GM18511 (cell line): ENCODE measurements at regions not wholly inside any gene's neighbourhood (a gene's known extent, or its start where the extent isn't known, plus 50 kb on each side); places are given as distances from the start of the nearest gene placed in this dataset.

ENCODE experiments used
- ATAC-seq: cut with Tn5 transposase; IDR thresholded peaks from one replicate; pipeline ENCODE4 v1.9.1; 2021; ENCODE audit warnings: mild to moderate bottlenecking, moderate library complexity; ENCODE audit not compliant: unreplicated experiment

- ATAC-seq, result no peak
These were observed 119.7 kb upstream of the RAD23B start for GRCh38 chr9:107163370-107163769.

DNA sequence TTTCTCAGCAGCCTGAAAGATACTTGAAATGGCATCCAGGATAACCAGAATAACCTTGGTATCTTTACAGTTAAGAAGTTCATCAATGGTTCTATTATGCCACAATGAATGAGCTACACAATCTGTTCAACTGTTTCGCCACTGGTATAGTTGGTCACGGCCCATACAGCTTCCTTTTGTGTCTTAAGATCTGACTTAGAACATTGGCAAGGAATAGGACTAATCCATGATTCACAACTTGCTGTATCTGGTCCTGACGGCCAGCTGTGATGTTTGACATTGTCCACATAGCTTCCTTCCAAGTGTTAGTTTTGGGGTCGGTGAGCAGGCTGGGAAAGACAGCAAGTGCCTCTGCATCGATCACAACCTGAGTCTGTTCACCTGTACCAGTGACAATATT is 113.3 kb upstream of the RAD23B start:
- no peak for ATAC-seq

DNA sequence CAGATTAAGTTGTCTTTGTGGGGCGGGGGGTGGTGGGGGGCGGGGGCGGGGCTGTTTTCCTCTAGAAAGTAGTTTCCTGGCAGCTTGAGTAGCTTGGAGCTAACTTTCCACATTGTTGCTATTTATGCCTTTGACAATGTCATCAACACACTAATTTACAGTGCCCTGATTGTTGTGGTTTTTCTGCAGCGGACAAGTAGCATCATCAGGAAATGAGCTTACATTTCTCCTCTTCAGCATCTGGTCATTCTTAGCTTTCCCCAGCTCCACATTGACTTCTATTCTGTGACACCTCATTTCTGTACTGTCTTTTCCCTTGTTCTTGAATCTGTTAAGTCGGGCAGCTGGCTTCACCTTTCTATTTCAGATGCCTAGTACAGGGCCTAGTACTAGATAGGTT is 112.3 kb upstream of the RAD23B start:
- ATAC-seq, result no peak

GRCh38 chr9:107172160-107172978 is 110.7 kb upstream of the RAD23B start:
- peak; percentile 64 for ATAC-seq

DNA sequence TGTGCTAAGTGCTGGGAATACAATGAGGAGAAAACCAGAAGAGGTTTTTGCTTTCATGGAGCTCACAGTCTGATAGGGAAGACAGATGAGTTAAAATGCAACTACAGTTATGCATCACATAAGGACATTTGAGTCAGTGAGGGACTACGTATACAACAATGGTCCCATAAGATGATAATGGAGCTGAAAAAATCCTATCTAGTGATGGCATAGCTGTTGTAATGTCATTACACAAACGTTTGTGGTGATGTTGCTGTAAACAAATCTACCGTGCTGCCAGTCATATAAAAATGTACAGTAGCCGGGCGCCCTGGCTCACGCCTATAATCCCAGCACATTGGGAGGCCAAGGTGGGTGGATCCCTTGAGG is 110.1 kb upstream of the RAD23B start:
- ATAC-seq, result peak; percentile 48

- ATAC-seq, result peak; percentile 15
These were observed 109.5 kb upstream of the RAD23B start for GRCh38 chr9:107173422-107174180.

DNA sequence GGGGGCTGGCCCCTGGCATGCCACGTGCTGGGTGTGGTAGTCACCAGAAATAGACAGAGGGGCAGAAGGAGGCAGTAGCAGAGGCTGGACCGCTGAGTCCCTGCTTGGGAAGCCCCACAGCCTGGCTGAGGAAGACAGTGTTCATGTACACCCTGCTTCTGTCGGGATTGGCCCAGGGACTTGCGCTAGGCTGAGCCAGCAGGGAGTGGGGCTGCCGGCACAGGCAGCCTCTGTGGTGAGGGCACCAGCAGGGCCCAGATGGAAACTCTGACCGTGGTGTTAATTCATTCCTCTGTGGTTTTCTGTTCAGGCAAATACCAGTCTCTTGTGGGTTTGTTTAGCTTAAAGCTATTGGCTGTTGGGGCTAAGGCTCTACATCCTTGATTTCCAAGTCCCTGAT is 108.6 kb upstream of the RAD23B start:
- peak; percentile 36 for ATAC-seq

DNA sequence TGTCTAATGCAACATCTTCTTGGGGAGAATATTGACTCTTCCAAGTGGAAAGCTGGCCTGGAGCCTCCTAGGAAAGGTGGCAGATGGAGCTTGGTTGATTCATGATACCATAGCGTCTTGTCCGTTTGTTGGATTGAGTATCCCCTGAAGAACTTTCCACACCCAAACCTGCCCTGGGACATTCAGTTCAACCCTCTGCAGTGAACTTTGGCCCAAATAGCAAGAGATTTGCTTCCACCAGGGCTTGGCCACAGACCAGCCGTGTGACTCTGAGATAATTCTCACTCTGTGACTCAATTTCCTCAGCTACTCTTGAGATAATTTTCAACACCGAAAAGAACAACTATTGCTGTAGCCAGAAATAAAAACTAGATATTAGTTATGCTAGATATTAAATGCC is 108.0 kb upstream of the RAD23B start:
- ATAC-seq, result no peak

DNA sequence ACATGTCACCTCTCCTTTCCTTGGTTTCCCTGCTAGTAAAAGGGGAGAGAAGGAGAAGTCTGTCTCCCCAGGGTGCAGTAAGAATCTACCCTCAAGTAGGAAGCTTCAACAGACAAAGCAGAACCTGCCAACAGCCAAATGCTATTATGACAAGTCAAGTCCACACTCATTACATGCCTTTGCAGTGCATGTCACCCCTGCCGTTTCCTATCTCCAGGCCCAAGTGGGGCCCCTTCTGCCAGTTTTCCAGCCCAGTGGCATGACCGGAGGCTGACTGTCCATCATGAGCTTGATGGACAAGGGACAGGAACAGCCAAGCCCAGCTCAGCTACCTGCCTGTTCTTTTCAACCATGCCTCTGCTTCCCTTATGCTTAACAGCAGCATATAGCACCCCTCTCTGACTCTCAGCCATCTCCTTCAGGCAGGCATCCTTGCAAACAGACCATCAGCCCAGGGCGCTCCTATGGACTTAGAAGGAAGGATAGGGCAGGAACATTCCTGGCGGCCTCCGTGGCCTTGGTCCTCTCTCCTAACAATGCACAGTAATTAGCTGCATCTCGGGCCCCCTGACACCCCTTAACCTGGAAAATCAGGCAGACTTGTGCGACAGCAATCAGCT is 107.2 kb upstream of the RAD23B start:
- ATAC-seq, result no peak

- ATAC-seq, result no peak
These were observed 106.5 kb upstream of the RAD23B start for GRCh38 chr9:107176436-107177151.

GRCh38 chr9:107177243-107177839 is 105.7 kb upstream of the RAD23B start:
- peak; percentile 42 for ATAC-seq

GRCh38 chr9:107177857-107178256 is 105.2 kb upstream of the RAD23B start:
- no peak for ATAC-seq

- no peak for ATAC-seq
These were observed 104.8 kb upstream of the RAD23B start for GRCh38 chr9:107178293-107178692.

DNA sequence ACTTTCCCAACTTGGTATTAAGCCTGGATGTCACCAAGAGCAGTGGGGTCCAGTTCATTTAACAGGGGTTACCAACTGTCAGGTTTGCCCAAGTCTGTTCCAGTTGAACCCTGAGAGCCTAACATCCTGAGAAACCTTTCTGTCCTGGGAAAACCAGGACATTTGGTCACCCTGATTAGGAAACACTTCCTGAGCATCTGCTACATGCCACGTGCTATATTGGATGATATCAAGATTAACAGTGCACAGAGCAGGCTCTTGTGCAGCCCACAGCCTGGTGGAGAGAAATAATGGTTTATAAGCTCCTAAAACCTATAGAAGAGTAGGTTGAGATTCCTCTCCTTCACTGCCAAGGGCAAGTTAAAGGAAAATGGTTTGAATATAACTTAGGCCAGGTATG is 102.9 kb upstream of the RAD23B start:
- ATAC-seq, result no peak

GRCh38 chr9:107183176-107183575 is 99.9 kb upstream of the RAD23B start:
- no peak for ATAC-seq

GRCh38 chr9:107188376-107188775 is 94.7 kb upstream of the RAD23B start:
- no peak for ATAC-seq

DNA sequence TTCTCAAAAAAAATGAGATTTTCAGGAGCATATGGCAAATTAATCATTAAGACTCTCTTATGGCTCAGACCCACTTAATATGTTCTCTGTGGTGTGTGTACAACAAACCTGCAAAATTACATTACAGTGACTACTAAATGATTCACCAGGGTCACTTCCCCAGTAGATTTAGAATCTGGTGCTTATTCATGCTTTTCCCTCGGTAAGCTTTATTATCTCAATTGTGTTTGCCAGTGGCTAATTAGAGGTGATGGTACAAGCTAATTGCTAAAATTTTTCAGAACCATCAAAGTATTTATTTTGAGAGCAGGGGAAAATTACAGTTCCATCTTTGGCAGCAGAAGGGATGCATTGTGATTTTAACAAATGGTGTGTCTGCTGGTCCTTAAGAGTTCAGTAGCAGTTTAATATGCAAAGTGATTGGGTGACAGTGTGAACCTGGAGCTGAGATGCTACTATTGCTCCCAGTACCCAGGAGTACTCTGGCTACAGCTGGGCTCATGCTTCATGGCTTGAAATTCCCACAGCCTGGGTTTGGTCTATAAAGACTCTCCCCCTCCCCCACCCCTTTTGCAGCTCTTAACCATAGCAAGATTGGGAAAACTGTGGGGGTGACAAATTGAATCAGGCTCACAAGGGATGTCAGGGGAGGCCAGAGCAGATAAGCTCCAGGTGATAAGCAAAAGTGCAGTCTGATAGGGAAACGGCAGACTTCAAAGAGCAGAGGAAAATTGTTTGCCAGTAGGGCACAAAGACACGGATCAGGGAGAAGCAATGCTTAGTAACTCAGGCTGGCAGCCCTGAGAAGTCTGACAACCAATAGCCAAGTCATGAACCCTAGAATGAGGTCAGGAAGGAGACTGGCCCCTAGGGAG is 92.8 kb upstream of the RAD23B start:
- no peak for ATAC-seq

- ATAC-seq, result no peak
These were observed 92.2 kb upstream of the RAD23B start for GRCh38 chr9:107190936-107191290.

GRCh38 chr9:107193251-107193650 is 89.8 kb upstream of the RAD23B start:
- no peak for ATAC-seq

GRCh38 chr9:107198718-107199117 is 84.4 kb upstream of the RAD23B start:
- ATAC-seq, result no peak
